ENCODE measurements at regions not wholly inside any gene's neighbourhood (a gene's known extent, or its start where the extent isn't known, plus 50 kb on each side); places are given as distances from the start of the nearest gene placed in this dataset.

DNA sequence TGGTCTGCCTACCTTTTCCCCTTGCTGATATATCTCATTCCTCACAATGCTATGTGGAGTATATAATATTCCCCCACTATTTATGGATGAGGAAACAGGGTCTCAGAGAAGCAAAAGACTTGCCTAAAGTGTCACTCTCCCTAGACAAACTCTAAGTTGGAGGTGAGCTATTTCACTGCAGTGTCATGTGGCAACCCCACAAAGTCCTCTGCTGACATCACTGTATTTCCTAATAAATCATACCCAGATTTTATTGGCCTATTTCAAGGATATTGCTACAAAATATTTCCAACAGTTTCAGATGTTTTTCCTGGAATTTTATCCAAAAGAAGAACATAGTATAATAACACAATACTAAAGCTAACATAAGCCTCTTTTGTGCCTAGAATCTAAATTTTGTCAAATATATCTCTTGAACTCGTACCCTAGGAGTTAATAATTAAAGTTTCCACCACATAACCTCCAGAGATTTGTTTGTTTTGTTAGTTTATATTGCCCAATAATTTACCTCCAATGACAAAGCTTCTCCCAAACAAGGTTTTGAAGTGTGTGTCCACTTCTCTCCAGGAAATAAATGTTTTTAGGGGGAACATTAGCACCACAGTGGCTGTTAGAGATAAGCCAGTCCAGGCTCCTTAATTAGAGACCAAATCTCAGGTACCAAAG is 215.1 kb downstream of the ASCL1 start:
- TF ChIP-seq CTCF (IDR thresholded peaks at IDR 0.05): no peak
- TF ChIP-seq EZH2 (IDR thresholded peaks at IDR 0.05; ENCODE audit: borderline replicate concordance, insufficient read depth, low read depth, low read length, poor library complexity, severe bottlenecking): no peak
